CD4-positive, alpha-beta T cell treated with Interleukin-2 at 100 ng/mL for 4 hours (primary cell): ENCODE measurements at regions not wholly inside any gene's neighbourhood (a gene's known extent, or its start where the extent isn't known, plus 50 kb on each side); places are given as distances from the start of the nearest gene placed in this dataset.

Experiments
- DNase-seq: peaks from one replicate; pipeline ENCODE4 v3.0.0-alpha.2; 2020; ENCODE audit warnings: low spot score

GRCh38 chr12:24603371-24603770 is 345.5 kb downstream of the BCAT1 start:
- no peak for DNase-seq

GRCh38 chr12:24600996-24601395 is 347.9 kb downstream of the BCAT1 start:
- no peak for DNase-seq

GRCh38 chr12:24600551-24600950 is 348.4 kb downstream of the BCAT1 start:
- DNase-seq: no peak

- DNase-seq: no peak
Measured at GRCh38 chr12:24599736-24600135, 349.2 kb downstream of the BCAT1 start.

GRCh38 chr12:24597580-24597979 is 351.3 kb downstream of the BCAT1 start:
- no peak for DNase-seq

GRCh38 chr12:24596768-24597388 is 352.0 kb downstream of the BCAT1 start:
- no peak for DNase-seq

- DNase-seq: no peak
Measured at GRCh38 chr12:24595652-24596235, 353.2 kb downstream of the BCAT1 start.

GRCh38 chr12:24591715-24592440 is 357.0 kb downstream of the BCAT1 start:
- DNase-seq: no peak

- no peak for DNase-seq
Measured at GRCh38 chr12:24591079-24591626, 357.7 kb downstream of the BCAT1 start.

GRCh38 chr12:24586293-24586692 is 362.6 kb downstream of the BCAT1 start:
- DNase-seq: no peak

GRCh38 chr12:24584032-24584675 is 364.7 kb downstream of the BCAT1 start:
- DNase-seq: no peak

GRCh38 chr12:24582954-24583601 is 365.8 kb downstream of the BCAT1 start:
- no peak for DNase-seq

GRCh38 chr12:24574538-24574937 is 374.4 kb downstream of the BCAT1 start:
- DNase-seq: no peak

GRCh38 chr12:24573621-24574020 is 375.3 kb downstream of the BCAT1 start:
- no peak for DNase-seq

- DNase-seq: no peak
Measured at GRCh38 chr12:24565300-24565699, 383.6 kb downstream of the BCAT1 start.

- no peak for DNase-seq
Measured at GRCh38 chr12:24562771-24563431, 386.0 kb downstream of the BCAT1 start.

GRCh38 chr12:24561882-24562770 is 386.8 kb downstream of the BCAT1 start:
- no peak for DNase-seq

GRCh38 chr12:24561411-24561871 is 387.5 kb downstream of the BCAT1 start:
- DNase-seq: no peak

GRCh38 chr12:24560831-24561271 is 388.1 kb downstream of the BCAT1 start:
- no peak for DNase-seq

- no peak for DNase-seq
Measured at GRCh38 chr12:24560192-24560775, 388.6 kb downstream of the BCAT1 start.
